Fibroblast of lung (primary cell): ENCODE measurements at regions not wholly inside any gene's neighbourhood (a gene's known extent, or its start where the extent isn't known, plus 50 kb on each side); places are given as distances from the start of the nearest gene placed in this dataset.

Experiments
- EZH2 ChIP-seq: IDR thresholded peaks from 2 replicates; pipeline ENCODE4 v1.5.1; 2012; ENCODE audit warnings: low read length, control low read depth, mild to moderate bottlenecking; ENCODE audit errors: missing control alignments
- TF ChIP-seq, protein P1 (sequence below), 2 donors: IDR thresholded peaks in 1 of 2; conservative IDR thresholded peaks in 1 of 2; 1 replicate in 1 of 2; 2 replicates in 1 of 2; pipeline ENCODE4 v1.5.1; 2011 to 2012; ENCODE audit warnings: low read length in 2 of 2, control low read depth in 1 of 2, inconsistent platforms in 1 of 2, low read depth in 1 of 2, mild to moderate bottlenecking in 1 of 2

- TF ChIP-seq EZH2: no peak
- TF ChIP-seq, protein P1, sequence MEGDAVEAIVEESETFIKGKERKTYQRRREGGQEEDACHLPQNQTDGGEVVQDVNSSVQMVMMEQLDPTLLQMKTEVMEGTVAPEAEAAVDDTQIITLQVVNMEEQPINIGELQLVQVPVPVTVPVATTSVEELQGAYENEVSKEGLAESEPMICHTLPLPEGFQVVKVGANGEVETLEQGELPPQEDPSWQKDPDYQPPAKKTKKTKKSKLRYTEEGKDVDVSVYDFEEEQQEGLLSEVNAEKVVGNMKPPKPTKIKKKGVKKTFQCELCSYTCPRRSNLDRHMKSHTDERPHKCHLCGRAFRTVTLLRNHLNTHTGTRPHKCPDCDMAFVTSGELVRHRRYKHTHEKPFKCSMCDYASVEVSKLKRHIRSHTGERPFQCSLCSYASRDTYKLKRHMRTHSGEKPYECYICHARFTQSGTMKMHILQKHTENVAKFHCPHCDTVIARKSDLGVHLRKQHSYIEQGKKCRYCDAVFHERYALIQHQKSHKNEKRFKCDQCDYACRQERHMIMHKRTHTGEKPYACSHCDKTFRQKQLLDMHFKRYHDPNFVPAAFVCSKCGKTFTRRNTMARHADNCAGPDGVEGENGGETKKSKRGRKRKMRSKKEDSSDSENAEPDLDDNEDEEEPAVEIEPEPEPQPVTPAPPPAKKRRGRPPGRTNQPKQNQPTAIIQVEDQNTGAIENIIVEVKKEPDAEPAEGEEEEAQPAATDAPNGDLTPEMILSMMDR (conservative IDR thresholded peaks at IDR 0.05 in 1 of 2, IDR thresholded peaks at IDR 0.05 in 1 of 2; ENCODE audit: low read depth in 1 of 2, low read length in 2 of 2): no peak
Measured at GRCh38 chrX:13936521-13937225, 93.0 kb downstream of the GEMIN8 start.
